Gastrocnemius medialis (tissue), 4 donors: ENCODE measurements at regions not wholly inside any gene's neighbourhood (a gene's known extent, or its start where the extent isn't known, plus 50 kb on each side); places are given as distances from the start of the nearest gene placed in this dataset.

Experiments
- ATAC-seq, 2 donors: fragments of 150-250 bp; one replicate each; pipeline ENCODE4 v1.9.1; 2016
- DNase-seq, 2 donors: peaks; one replicate each; pipeline ENCODE4 v3.0.0-alpha.2; 2019
- H3K27ac ChIP-seq, 4 donors: fragments of 200-600 bp; sonication (generic); 1 replicate in 1 of 4; 2 replicates in 3 of 4; pipeline ENCODE4 v1.5.1; 2016 to 2018; ENCODE audit warnings: mild to moderate bottlenecking in 2 of 4, moderate library complexity in 1 of 4
- H3K27me3 ChIP-seq, 3 donors: fragments of 200-600 bp; sonication (generic) in 2 of 3; 1 replicate in 1 of 3; 2 replicates in 2 of 3; pipeline versions ENCODE4 v1.5.1 to v1.6.0; 2016 to 2019; ENCODE audit warnings: mild to moderate bottlenecking in 1 of 3, moderate library complexity in 1 of 3
- H3K36me3 ChIP-seq, 2 donors: fragments of 200-600 bp; sonication (generic) in 1 of 2; one replicate each; pipeline ENCODE4 v1.5.1; 2017 to 2018
- H3K4me1 ChIP-seq, 2 donors: fragments of 200-600 bp; sonication (generic) in 1 of 2; one replicate each; pipeline ENCODE4 v1.5.1; 2016 to 2017; ENCODE audit warnings: mild to moderate bottlenecking in 2 of 2
- H3K4me3 ChIP-seq, 4 donors: fragments of 200-600 bp; sonication (generic) in 3 of 4; 1 replicate in 1 of 4; 2 replicates in 3 of 4; pipeline ENCODE4 v1.5.1; 2016 to 2019; ENCODE audit warnings: mild to moderate bottlenecking in 2 of 4
- H3K9me3 ChIP-seq, 3 donors: fragments of 200-600 bp; sonication (generic) in 2 of 3; 1 replicate in 1 of 3; 2 replicates in 2 of 3; pipeline ENCODE4 v1.5.1; 2016 to 2019
- CTCF ChIP-seq, 5 experiments: fragments of 450-650 bp in 3 of 5; fragments of 200-600 bp in 2 of 5; sonication (generic) in 2 of 5; IDR thresholded peaks in 4 of 5; conservative IDR thresholded peaks in 1 of 5; 1 replicate in 4 of 5; 2 replicates in 1 of 5; pipeline ENCODE4 v1.5.1; 2016 to 2019; ENCODE audit warnings: antibody characterized with exemption in 5 of 5, mild to moderate bottlenecking in 3 of 5, moderate library complexity in 3 of 5
- POLR2A ChIP-seq, 2 donors: fragments of 450-650 bp; IDR thresholded peaks; one replicate each; pipeline ENCODE4 v1.6.1; 2017; ENCODE audit warnings: antibody characterized with exemption in 2 of 2, mild to moderate bottlenecking in 2 of 2, moderate library complexity in 2 of 2
- in situ Hi-C, 4 donors: fragments of 200-750 bp; cut with MboI; loops; one replicate each; pipeline versions ENCODE4 v1.15.0 to v1.8.0; 2017; ENCODE audit warnings: low sequenced_read_pairs in 4 of 4
- intact Hi-C: fragments of 100-400 bp; cut with DNase I; formaldehyde crosslinking; loops from one replicate; pipeline ENCODE4 v1.15.1; 2023; ENCODE audit warnings: low total_unique reads

GRCh38 chr4:60799214-60799613 is 400.9 kb upstream of the ADGRL3 start:
- no peak for DNase-seq
- Histone ChIP-seq H3K9me3 (no peaks in the 10 kb centered on the region), H3K27ac (no peak overlapping the region), H3K4me3 (no peak overlapping the region), H3K27me3 (no peaks in the 10 kb centered on the region), H3K36me3 (no peaks in the 10 kb centered on the region), H3K4me1 (no peaks in the 10 kb centered on the region)
- TF ChIP-seq POLR2A (IDR thresholded peaks at IDR 0.05) (no peak), CTCF (IDR thresholded peaks at IDR 0.05 in 4 of 5, conservative IDR thresholded peaks at IDR 0.05 in 1 of 5) (no peak)
- in situ Hi-C loops, result no loop called here
- intact Hi-C loops, result no loop called here
- no peak for ATAC-seq

GRCh38 chr4:60800701-60801100 is 399.4 kb upstream of the ADGRL3 start:
- in situ Hi-C loops, result no loop called here
- no peaks in the 10 kb centered on the region for H3K9me3 ChIP-seq
- ATAC-seq, result no peak

GRCh38 chr4:60805500-60806313 is 394.4 kb upstream of the ADGRL3 start:
- intact Hi-C loops (no loop called here), in situ Hi-C loops (no loop called here)
- H3K4me3 ChIP-seq, result no peak overlapping the region
- DNase-seq, result no peak
- no peaks in the 10 kb centered on the region for H3K36me3 ChIP-seq
- H3K27ac ChIP-seq, result no peak overlapping the region
- TF ChIP-seq CTCF (IDR thresholded peaks at IDR 0.05 in 4 of 5, conservative IDR thresholded peaks at IDR 0.05 in 1 of 5), result no peak
- no peak for TF ChIP-seq POLR2A (IDR thresholded peaks at IDR 0.05)
- H3K9me3 ChIP-seq, result no peaks in the 10 kb centered on the region
- H3K27me3 ChIP-seq, result no peaks in the 10 kb centered on the region
- ATAC-seq, result no peak
- no peaks in the 10 kb centered on the region for H3K4me1 ChIP-seq

More at GRCh38 chr4:60800701-60801100, 399.4 kb upstream of the ADGRL3 start:
- no peak for DNase-seq
- H3K4me3 ChIP-seq, result no peak overlapping the region
- H3K4me1 ChIP-seq, result no peaks in the 10 kb centered on the region
- no peak overlapping the region for H3K27ac ChIP-seq
- no peaks in the 10 kb centered on the region for H3K27me3 ChIP-seq
- no peak for TF ChIP-seq POLR2A (IDR thresholded peaks at IDR 0.05)
- no peak for TF ChIP-seq CTCF (IDR thresholded peaks at IDR 0.05 in 4 of 5, conservative IDR thresholded peaks at IDR 0.05 in 1 of 5)
- H3K36me3 ChIP-seq, result no peaks in the 10 kb centered on the region
- intact Hi-C loops, result no loop called here

- intact Hi-C loops (no loop called here), in situ Hi-C loops (no loop called here)
- Histone ChIP-seq H3K36me3 (no peaks in the 10 kb centered on the region), H3K27ac (no peak overlapping the region), H3K4me1 (no peaks in the 10 kb centered on the region), H3K9me3 (no peaks in the 10 kb centered on the region), H3K4me3 (no peak overlapping the region), H3K27me3 (no peaks in the 10 kb centered on the region)
- DNase-seq, result no peak
- ATAC-seq, result no peak
- TF ChIP-seq POLR2A (IDR thresholded peaks at IDR 0.05), result no peak
- TF ChIP-seq CTCF (IDR thresholded peaks at IDR 0.05 in 4 of 5, conservative IDR thresholded peaks at IDR 0.05 in 1 of 5), result no peak
These were observed 391.2 kb upstream of the ADGRL3 start for GRCh38 chr4:60808726-60809485.
